Breast epithelium (tissue), 3 donors: ENCODE measurements at regions not wholly inside any gene's neighbourhood (a gene's known extent, or its start where the extent isn't known, plus 50 kb on each side); places are given as distances from the start of the nearest gene placed in this dataset.

ENCODE experiments used
- CTCF ChIP-seq, 3 donors: fragments of 450-650 bp; IDR thresholded peaks; one replicate each; pipeline ENCODE4 v1.5.1; 2016 to 2017; ENCODE audit warnings: antibody characterized with exemption in 3 of 3, mild to moderate bottlenecking in 3 of 3, moderate library complexity in 3 of 3
- POLR2A ChIP-seq: fragments of 450-650 bp; IDR thresholded peaks from one replicate; pipeline ENCODE4 v1.6.1; 2016; ENCODE audit warnings: antibody characterized with exemption, mild to moderate bottlenecking, moderate library complexity

GRCh38 chr1:187236676-187237075 is 407.9 kb downstream of the PLA2G4A start:
- TF ChIP-seq CTCF (IDR thresholded peaks at IDR 0.05) = no peak
- no peak for TF ChIP-seq POLR2A
